MCF 10A (cell line): ENCODE measurements at regions not wholly inside any gene's neighbourhood (a gene's known extent, or its start where the extent isn't known, plus 50 kb on each side); places are given as distances from the start of the nearest gene placed in this dataset.
A peak's percentile ranks its signal among the peaks of the same experiment; 100 is the strongest.

Experiments
- BruUV-seq: library from RNA; stranded (reverse); fragments of 400-500 nt; replicated peaks from 2 replicates; lab custom pipeline; 2021; lab: Mats Ljungman, UMichigan
- CTCF ChIA-PET: fragments of 300-600 bp; sonication (Branson Sonifier 250); formaldehyde crosslinking; extraction: SDS; loops from one replicate; lab custom pipeline; 2021; ENCODE audit warnings: antibody characterized with exemption, inconsistent platforms; lab: Yijun Ruan, JAX
- POLR2A ChIA-PET: fragments of 300-600, 350-650 bp; sonication (Branson Sonifier 250); formaldehyde crosslinking; extraction: SDS; loops from one replicate; lab custom pipeline; 2020; ENCODE audit warnings: antibody characterized with exemption, inconsistent platforms; lab: Yijun Ruan, JAX
- DNase-seq: peaks from one replicate; pipeline ENCODE4 v3.0.0-alpha.2; 2018; ENCODE audit not compliant: unreplicated experiment
- H3K27ac Mint-ChIP-seq: one replicate; pipeline ENCODE4 v1.8.0; 2022; ENCODE audit warnings: mild to moderate bottlenecking, low read depth, mixed read lengths; ENCODE audit not compliant: unreplicated experiment
- H3K27me3 Mint-ChIP-seq: one replicate; pipeline ENCODE4 v1.8.0; 2022; ENCODE audit warnings: mixed read lengths; ENCODE audit not compliant: insufficient read depth, unreplicated experiment
- H3K36me3 Mint-ChIP-seq: one replicate; pipeline ENCODE4 v1.8.0; 2022; ENCODE audit warnings: mild to moderate bottlenecking, moderate library complexity, mixed read lengths; ENCODE audit not compliant: insufficient read depth, unreplicated experiment
- H3K4me1 Mint-ChIP-seq: one replicate; pipeline ENCODE4 v1.8.0; 2022; ENCODE audit warnings: mixed read lengths; ENCODE audit not compliant: insufficient read depth, unreplicated experiment
- H3K4me3 Mint-ChIP-seq: one replicate; pipeline ENCODE4 v1.8.0; 2022; ENCODE audit warnings: mild to moderate bottlenecking, moderate library complexity, mixed read lengths; ENCODE audit not compliant: unreplicated experiment
- H3K9me3 Mint-ChIP-seq: one replicate; pipeline ENCODE4 v1.8.0; 2022; ENCODE audit warnings: mixed read lengths; ENCODE audit not compliant: unreplicated experiment
- CTCF ChIP-seq: fragments of 200-600 bp; IDR thresholded peaks from one replicate; pipeline ENCODE4 v1.8.0; 2022; ENCODE audit warnings: antibody characterized with exemption, mild to moderate bottlenecking; ENCODE audit not compliant: unreplicated experiment
- intact Hi-C: fragments of 100-400 bp; cut with micrococcal nuclease; formaldehyde crosslinking; loops from 2 replicates; pipeline ENCODE4 v1.14.1; 2022

DNA sequence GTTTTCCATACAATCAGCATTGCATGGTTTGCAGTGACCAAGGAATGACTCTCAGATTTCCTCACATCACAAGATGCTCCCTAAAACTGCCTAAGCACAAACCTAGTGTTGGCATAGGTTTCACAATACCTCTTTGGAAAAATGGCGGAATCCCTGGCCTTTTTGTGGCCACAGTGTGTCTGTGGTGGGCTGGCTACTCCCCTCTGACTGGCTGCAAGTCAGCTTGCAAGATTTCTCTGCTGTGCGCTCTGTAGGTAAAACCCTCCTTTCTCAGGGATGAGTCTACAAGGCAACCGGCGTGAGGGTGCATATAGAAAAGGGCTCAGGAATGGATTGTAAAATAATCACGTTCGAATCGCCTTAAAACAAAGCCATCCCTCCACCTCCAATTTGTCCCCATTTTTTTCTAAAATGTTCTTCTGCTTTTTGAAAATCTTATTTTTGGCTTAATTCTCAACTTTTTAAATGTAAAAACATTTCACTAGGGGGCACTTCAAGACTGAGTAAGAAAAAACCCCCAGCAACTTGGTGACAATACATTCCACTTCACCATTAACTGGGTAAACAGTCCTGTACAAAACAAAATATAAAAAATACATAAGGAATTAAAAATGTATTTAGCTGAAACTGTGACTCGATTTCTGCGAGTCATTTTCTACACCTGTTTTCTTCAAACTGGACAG is 235.6 kb downstream of the STIM2 start:
- no peak overlapping the region for H3K27ac Mint-ChIP-seq
- H3K27me3 Mint-ChIP-seq, result no peaks in the 10 kb centered on the region
- H3K4me1 Mint-ChIP-seq, result peaks cover 6% of the 10 kb centered on the region
- no peak overlapping the region for H3K4me3 Mint-ChIP-seq
- intact Hi-C loops, result no loop called here
- POLR2A ChIA-PET, result no interaction called here
- no peak for TF ChIP-seq CTCF
- no TSS peak for BruUV-seq
- no peak for DNase-seq
- H3K9me3 Mint-ChIP-seq, result no peaks in the 10 kb centered on the region
- CTCF ChIA-PET, result interaction anchor here (0.5 to 1.2 kb wide), 2 partner anchors 244 to 265 kb away, joined by 3 to 4 read pairs; no protein-coding TSS in a partner anchor
- H3K36me3 Mint-ChIP-seq, result no peaks in the 10 kb centered on the region

GRCh38 chr4:27098034-27098433 is 237.4 kb downstream of the STIM2 start:
- ChIA-PET CTCF (interaction anchor here (1.7 kb wide), 1 partner anchor 27 kb away, joined by 4 read pairs; no protein-coding TSS in a partner anchor), POLR2A (no interaction called here)
- Mint-ChIP-seq H3K9me3 (no peaks in the 10 kb centered on the region), H3K27me3 (no peaks in the 10 kb centered on the region), H3K4me1 (peaks cover 6% of the 10 kb centered on the region), H3K27ac (no peak overlapping the region), H3K36me3 (no peaks in the 10 kb centered on the region), H3K4me3 (no peak overlapping the region)
- TF ChIP-seq CTCF, result no peak
- no TSS peak for BruUV-seq
- intact Hi-C loops, result no loop called here
- no peak for DNase-seq

- Mint-ChIP-seq H3K27me3 (no peaks in the 10 kb centered on the region), H3K27ac (peak overlapping the region; percentile 5), H3K4me1 (peaks cover 6% of the 10 kb centered on the region), H3K36me3 (no peaks in the 10 kb centered on the region), H3K9me3 (no peaks in the 10 kb centered on the region), H3K4me3 (no peak overlapping the region)
- ChIA-PET POLR2A (no interaction called here), CTCF (interaction anchor here (0.5 to 1.1 kb wide), 3 partner anchors 8 to 1585 kb away, joined by 4 to 7 read pairs (median 4); no protein-coding TSS in a partner anchor)
- BruUV-seq, result no TSS peak
- intact Hi-C loops, result no loop called here
- DNase-seq, result peak; percentile 41
- TF ChIP-seq CTCF, result no peak
Observed at GRCh38 chr4:27100713-27101112, 240.1 kb downstream of the STIM2 start.

GRCh38 chr4:27101126-27101525 is 240.5 kb downstream of the STIM2 start:
- Mint-ChIP-seq H3K27ac (no peak overlapping the region), H3K4me1 (peaks cover 6% of the 10 kb centered on the region), H3K36me3 (no peaks in the 10 kb centered on the region), H3K9me3 (no peaks in the 10 kb centered on the region), H3K4me3 (no peak overlapping the region), H3K27me3 (no peaks in the 10 kb centered on the region)
- intact Hi-C loops, result no loop called here
- POLR2A ChIA-PET, result no interaction called here
- CTCF ChIA-PET, result interaction anchor here (0.5 to 1.4 kb wide), 5 partner anchors 8 to 547 kb away, joined by 3 to 7 read pairs (median 4); no protein-coding TSS in a partner anchor
- DNase-seq, result no peak
- no TSS peak for BruUV-seq
- no peak for TF ChIP-seq CTCF
